ENCODE measurements at regions not wholly inside any gene's neighbourhood (a gene's known extent, or its start where the extent isn't known, plus 50 kb on each side); places are given as distances from the start of the nearest gene placed in this dataset.

DNA sequence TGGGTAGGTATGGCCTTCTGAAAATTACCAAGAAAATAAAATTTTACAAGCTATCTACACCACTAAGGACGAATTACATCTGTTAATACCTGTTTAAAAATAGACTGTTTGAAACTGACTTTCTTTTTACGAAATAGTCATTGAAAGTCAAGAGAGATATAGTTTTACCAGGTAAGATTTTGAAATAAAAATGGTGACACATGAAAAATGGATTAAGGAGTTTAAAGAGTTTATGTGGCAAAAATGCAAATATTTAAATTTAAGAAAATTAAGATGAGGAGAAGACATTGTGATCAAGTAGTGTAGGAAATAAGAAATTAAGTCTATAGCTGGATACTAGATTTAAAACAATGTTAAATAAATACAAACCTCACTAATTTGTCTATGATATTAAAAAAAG, 271.5 kb downstream of the TRIB2 start:
- ATAC-seq (ENCODE audit: low FRiP score) (no peak), DNase-seq (ENCODE audit: low spot score) (no peak)
- TF ChIP-seq, protein P1, sequence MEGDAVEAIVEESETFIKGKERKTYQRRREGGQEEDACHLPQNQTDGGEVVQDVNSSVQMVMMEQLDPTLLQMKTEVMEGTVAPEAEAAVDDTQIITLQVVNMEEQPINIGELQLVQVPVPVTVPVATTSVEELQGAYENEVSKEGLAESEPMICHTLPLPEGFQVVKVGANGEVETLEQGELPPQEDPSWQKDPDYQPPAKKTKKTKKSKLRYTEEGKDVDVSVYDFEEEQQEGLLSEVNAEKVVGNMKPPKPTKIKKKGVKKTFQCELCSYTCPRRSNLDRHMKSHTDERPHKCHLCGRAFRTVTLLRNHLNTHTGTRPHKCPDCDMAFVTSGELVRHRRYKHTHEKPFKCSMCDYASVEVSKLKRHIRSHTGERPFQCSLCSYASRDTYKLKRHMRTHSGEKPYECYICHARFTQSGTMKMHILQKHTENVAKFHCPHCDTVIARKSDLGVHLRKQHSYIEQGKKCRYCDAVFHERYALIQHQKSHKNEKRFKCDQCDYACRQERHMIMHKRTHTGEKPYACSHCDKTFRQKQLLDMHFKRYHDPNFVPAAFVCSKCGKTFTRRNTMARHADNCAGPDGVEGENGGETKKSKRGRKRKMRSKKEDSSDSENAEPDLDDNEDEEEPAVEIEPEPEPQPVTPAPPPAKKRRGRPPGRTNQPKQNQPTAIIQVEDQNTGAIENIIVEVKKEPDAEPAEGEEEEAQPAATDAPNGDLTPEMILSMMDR (IDR thresholded peaks at IDR 0.05), result no peak

DNA sequence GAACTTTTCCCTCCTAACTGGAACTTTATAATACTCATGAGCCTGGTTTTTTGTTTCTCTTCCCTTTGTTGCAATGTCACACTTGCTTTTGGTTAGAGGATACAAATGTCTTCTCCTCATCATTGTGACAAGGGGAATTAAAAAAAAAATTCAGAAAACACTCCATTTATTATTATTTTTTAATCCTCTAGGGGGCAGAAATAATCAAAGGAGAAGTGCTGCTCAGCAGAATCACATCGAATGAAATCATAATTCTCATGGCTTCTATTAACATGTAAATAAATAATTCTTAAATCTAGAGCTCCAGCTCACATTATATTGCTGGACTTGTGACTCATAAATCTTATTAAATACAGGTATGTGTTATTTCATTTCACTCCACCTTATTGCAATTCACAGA, 273.8 kb downstream of the TRIB2 start:
- DNase-seq (ENCODE audit: low spot score), result no peak
- TF ChIP-seq, protein P1 (IDR thresholded peaks at IDR 0.05), result no peak
- ATAC-seq (ENCODE audit: low FRiP score), result no peak

DNA sequence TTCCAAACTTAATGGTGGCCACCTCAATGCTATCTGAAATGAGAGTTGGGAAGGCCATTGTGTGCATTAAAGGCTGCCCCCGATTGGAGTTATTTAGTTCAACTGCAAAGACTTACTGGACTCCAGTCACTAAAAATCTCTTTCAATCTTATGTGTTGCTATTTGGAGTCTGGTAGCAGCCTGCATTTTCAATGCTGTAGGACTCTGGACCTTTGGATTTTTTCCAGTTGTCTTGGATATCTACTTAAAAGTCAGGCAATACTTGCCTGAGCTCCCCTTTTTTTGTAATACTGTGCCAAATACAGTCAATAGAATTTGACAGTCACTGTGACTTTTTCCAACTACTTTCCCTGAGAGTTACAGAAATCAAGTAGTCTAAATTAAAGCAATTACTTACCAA, 281.9 kb downstream of the TRIB2 start:
- no peak for ATAC-seq (ENCODE audit: low FRiP score)
- DNase-seq (ENCODE audit: low spot score), result no peak
- TF ChIP-seq, protein P1 (IDR thresholded peaks at IDR 0.05), result no peak

DNA sequence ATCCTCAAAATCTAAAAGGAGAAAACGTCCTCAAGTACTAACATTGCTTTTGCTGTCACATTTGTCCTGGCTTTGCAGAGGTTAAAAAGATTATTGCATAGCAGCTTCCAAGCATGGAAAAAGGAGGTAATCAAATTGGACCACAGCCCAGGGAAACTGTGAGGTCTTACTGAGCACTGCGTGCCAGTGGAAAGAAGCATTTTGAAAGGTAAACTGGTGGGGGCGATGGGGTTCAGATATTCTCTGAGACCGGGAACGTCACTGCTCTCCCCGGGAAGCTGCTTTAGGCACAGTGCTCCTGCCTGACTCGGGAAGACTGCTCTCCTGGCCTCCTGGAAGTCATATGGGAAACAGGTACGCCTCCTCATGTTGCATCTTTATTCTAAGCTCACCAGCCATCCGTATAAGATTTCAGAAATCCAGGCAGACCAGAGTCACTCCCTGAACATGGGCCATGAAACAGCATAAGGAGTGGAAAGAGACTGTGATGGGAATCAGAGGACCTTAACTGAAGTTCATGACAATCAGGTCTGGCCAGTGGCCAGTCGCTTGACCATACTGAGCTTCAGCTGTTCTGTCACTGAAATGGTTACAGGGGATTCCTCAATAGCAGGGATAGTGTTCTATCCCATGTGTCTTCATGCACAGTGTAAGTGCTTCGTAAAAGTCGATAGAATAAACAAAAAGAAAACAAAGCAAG, 284.1 kb downstream of the TRIB2 start:
- DNase-seq (ENCODE audit: low spot score) (no peak), ATAC-seq (ENCODE audit: low FRiP score) (no peak)
- TF ChIP-seq, protein P1 (IDR thresholded peaks at IDR 0.05), result no peak

DNA sequence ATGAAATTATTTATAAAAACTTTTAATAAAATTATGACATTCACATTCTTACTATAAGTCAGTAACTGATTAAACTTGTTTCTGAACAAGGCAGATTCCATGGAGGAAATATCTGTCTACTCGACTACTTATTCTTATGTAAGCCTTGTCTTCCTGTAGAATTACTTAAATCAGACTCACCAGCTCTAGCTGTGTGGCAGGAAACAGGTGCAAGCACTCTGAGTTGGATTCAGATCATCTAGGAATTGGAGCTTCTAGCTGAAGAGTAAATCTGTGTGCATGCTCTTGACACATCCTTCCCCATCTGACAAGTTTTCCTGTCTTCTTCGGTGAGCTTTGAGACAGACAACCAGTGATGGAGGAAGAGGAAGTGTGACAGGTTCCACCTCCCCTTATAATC, 284.7 kb downstream of the TRIB2 start:
- TF ChIP-seq, protein P1 (IDR thresholded peaks at IDR 0.05), result no peak
- DNase-seq (ENCODE audit: low spot score) (no peak), ATAC-seq (ENCODE audit: low FRiP score) (no peak)

DNA sequence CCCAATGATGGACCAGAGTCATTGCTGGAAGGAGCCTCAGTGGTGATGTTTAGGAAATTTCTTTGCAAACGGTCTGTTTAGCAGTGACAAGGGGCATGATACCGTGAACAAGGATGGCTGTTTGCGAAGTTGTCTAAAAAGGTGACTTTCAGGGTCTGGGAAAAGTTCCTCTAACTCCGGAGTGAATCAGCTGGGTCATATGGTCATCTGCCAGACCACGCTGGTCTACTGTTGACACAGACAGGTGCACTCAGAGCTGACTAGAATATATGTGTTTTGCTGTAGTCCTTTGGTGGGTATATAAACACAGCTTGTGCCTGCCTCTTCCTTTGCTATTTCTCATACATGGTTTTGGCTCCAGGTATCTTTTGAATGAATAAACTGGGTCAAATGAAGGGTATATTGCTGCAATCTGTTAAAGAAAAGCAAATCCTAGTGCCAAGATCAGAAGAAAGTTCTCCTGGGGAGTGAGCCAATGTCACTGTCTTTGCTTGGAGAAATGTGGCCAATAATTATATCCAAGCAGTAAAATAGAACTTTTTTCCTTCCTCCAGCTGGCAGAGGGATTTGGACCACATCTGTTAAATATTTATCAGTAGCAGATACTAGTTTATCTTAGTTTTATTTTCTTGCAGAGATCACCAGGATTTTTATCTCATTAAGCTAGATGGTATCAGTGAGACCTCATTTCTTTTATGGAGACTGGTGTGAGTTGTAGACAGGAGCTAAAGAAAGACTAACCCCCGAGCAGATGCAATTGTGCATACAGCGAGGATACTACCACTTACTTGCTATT, 286.0 kb downstream of the TRIB2 start:
- TF ChIP-seq, protein P1 (IDR thresholded peaks at IDR 0.05), result no peak
- no peak for ATAC-seq (ENCODE audit: low FRiP score)
- no peak for DNase-seq (ENCODE audit: low spot score)

DNA sequence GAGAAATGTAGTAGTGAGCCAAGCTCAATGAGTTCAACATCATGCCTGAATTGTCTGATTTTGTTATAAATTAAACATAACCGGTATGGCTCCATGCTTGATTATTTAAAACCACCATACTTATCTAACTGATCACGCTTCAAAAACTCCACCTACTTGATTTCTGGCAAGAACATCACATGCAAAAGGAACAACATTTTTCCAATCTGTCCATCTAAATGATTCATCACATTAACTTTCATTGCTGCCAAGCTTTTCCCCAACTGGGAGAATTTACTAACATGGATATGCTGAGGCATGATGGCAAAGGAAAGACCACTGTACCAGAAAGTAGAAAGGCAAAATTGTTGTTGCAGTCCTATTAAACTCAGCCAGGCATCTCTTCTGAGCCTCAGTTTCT, 286.8 kb downstream of the TRIB2 start:
- DNase-seq (ENCODE audit: low spot score), result no peak
- TF ChIP-seq, protein P1 (IDR thresholded peaks at IDR 0.05), result no peak
- no peak for ATAC-seq (ENCODE audit: low FRiP score)

All from omental fat pad (tissue), 3 donors.